ENCODE measurements at regions not wholly inside any gene's neighbourhood (a gene's known extent, or its start where the extent isn't known, plus 50 kb on each side); places are given as distances from the start of the nearest gene placed in this dataset.

DNA sequence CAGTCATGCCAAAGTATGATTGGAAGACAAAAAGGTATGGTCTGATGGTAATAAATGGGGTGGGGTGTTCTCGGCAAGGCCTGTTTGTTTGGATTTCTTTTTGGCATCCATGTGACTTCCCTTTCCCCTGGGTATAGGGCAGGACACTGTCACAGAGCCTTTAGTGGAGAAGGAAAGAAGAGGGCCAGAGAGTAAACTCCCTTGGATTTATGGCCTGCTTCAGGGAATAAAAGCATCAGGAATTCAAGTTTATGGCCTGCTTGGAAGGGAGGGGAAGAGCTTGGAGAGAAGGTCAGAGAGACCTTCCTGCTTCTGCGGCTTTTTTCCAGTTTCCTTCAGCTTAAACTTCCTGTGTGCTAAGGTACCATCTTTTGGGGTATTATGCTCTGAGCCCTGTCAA, 179.4 kb upstream of the ADAMTS9 start (continued):
- TF ChIP-seq, protein P1, sequence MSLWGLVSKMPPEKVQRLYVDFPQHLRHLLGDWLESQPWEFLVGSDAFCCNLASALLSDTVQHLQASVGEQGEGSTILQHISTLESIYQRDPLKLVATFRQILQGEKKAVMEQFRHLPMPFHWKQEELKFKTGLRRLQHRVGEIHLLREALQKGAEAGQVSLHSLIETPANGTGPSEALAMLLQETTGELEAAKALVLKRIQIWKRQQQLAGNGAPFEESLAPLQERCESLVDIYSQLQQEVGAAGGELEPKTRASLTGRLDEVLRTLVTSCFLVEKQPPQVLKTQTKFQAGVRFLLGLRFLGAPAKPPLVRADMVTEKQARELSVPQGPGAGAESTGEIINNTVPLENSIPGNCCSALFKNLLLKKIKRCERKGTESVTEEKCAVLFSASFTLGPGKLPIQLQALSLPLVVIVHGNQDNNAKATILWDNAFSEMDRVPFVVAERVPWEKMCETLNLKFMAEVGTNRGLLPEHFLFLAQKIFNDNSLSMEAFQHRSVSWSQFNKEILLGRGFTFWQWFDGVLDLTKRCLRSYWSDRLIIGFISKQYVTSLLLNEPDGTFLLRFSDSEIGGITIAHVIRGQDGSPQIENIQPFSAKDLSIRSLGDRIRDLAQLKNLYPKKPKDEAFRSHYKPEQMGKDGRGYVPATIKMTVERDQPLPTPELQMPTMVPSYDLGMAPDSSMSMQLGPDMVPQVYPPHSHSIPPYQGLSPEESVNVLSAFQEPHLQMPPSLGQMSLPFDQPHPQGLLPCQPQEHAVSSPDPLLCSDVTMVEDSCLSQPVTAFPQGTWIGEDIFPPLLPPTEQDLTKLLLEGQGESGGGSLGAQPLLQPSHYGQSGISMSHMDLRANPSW (CRISPR knock-in tag; conservative IDR thresholded peaks at IDR 0.05; ENCODE audit: low read depth): no peak
- TF ChIP-seq ZMAT4 (CRISPR knock-in tag; IDR thresholded peaks at IDR 0.05) (no peak), ATF2 (CRISPR knock-in tag; IDR thresholded peaks at IDR 0.05; ENCODE audit: borderline replicate concordance, low read depth) (no peak), NR1H2 (CRISPR knock-in tag; IDR thresholded peaks at IDR 0.05) (no peak)

GRCh38 chr3:64865839-64866570, 178.2 kb upstream of the ADAMTS9 start:
- CTCF ChIA-PET: no interaction called here
- H3K4me3 Mint-ChIP-seq: no peak overlapping the region
- peak; percentile 67 for ATAC-seq

More at GRCh38 chr3:64865839-64866570, 178.2 kb upstream of the ADAMTS9 start:
- DNase-seq (ENCODE audit: low spot score): no peak
- Mint-ChIP-seq H3K27ac (no peak overlapping the region), H3K27me3 (ENCODE audit: low read depth) (peaks cover 5% of the 10 kb centered on the region; the same call in 1 of the 2 replicates), H3K9me3 (peaks cover 5% of the 10 kb centered on the region; the same call in 1 of the 2 replicates), H3K4me1 (peaks cover 29% of the 10 kb centered on the region), H3K36me3 (no peaks in the 10 kb centered on the region)
- POLR2A ChIA-PET: no interaction called here
- TF ChIP-seq, protein P2, sequence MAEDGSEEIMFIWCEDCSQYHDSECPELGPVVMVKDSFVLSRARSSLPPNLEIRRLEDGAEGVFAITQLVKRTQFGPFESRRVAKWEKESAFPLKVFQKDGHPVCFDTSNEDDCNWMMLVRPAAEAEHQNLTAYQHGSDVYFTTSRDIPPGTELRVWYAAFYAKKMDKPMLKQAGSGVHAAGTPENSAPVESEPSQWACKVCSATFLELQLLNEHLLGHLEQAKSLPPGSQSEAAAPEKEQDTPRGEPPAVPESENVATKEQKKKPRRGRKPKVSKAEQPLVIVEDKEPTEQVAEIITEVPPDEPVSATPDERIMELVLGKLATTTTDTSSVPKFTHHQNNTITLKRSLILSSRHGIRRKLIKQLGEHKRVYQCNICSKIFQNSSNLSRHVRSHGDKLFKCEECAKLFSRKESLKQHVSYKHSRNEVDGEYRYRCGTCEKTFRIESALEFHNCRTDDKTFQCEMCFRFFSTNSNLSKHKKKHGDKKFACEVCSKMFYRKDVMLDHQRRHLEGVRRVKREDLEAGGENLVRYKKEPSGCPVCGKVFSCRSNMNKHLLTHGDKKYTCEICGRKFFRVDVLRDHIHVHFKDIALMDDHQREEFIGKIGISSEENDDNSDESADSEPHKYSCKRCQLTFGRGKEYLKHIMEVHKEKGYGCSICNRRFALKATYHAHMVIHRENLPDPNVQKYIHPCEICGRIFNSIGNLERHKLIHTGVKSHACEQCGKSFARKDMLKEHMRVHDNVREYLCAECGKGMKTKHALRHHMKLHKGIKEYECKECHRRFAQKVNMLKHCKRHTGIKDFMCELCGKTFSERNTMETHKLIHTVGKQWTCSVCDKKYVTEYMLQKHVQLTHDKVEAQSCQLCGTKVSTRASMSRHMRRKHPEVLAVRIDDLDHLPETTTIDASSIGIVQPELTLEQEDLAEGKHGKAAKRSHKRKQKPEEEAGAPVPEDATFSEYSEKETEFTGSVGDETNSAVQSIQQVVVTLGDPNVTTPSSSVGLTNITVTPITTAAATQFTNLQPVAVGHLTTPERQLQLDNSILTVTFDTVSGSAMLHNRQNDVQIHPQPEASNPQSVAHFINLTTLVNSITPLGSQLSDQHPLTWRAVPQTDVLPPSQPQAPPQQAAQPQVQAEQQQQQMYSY (CRISPR knock-in tag; IDR thresholded peaks at IDR 0.05): no peak
- TF ChIP-seq, protein P3, sequence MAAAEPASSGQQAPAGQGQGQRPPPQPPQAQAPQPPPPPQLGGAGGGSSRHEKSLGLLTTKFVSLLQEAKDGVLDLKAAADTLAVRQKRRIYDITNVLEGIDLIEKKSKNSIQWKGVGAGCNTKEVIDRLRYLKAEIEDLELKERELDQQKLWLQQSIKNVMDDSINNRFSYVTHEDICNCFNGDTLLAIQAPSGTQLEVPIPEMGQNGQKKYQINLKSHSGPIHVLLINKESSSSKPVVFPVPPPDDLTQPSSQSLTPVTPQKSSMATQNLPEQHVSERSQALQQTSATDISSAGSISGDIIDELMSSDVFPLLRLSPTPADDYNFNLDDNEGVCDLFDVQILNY (CRISPR knock-in tag; IDR thresholded peaks at IDR 0.05): no peak
- TF ChIP-seq E2F4 (CRISPR knock-in tag; IDR thresholded peaks at IDR 0.05; ENCODE audit: borderline replicate concordance, low read depth): no peak
- no peak for TF ChIP-seq ZNF671 (CRISPR knock-in tag; IDR thresholded peaks at IDR 0.05)
- TF ChIP-seq, protein P4, sequence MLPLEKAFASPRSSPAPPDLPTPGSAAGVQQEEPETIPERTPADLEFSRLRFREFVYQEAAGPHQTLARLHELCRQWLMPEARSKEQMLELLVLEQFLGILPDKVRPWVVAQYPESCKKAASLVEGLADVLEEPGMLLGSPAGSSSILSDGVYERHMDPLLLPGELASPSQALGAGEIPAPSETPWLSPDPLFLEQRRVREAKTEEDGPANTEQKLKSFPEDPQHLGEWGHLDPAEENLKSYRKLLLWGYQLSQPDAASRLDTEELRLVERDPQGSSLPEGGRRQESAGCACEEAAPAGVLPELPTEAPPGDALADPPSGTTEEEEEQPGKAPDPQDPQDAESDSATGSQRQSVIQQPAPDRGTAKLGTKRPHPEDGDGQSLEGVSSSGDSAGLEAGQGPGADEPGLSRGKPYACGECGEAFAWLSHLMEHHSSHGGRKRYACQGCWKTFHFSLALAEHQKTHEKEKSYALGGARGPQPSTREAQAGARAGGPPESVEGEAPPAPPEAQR (CRISPR knock-in tag; IDR thresholded peaks at IDR 0.05): no peak
- TF ChIP-seq SP1 (CRISPR knock-in tag; conservative IDR thresholded peaks at IDR 0.05): no peak
- no peak for TF ChIP-seq ZNF416 (CRISPR knock-in tag; IDR thresholded peaks at IDR 0.05)

All from WTC11 (cell line).